Neural cell (in vitro differentiated cells): ENCODE measurements at regions not wholly inside any gene's neighbourhood (a gene's known extent, or its start where the extent isn't known, plus 50 kb on each side); places are given as distances from the start of the nearest gene placed in this dataset.

Experiments used
- H2AFZ ChIP-seq: fragments of 200-600, 300-800 bp; sonication (generic), shearing (Covaris generic); 2 replicates; pipeline ENCODE4 v1.6.0; 2014; ENCODE audit warnings: low read depth, mild to moderate bottlenecking, antibody characterized with exemption, low read length, moderate library complexity
- H3F3A ChIP-seq: fragments of 200-600 bp; shearing (Covaris generic); 2 replicates; pipeline ENCODE4 v1.6.1; 2016; ENCODE audit warnings: mild to moderate bottlenecking, moderate library complexity, mixed read lengths, antibody characterized with exemption, low read length; ENCODE audit not compliant: insufficient read depth, poor library complexity, severe bottlenecking
- H3K27ac ChIP-seq: fragments of 200-600, 300-800 bp; sonication (generic), shearing (Covaris generic); 2 replicates; pipeline ENCODE4 v1.5.1; 2014; ENCODE audit warnings: mild to moderate bottlenecking, low read length, moderate library complexity
- H3K27me3 ChIP-seq: fragments of 300-800, 200-600 bp; sonication (generic), shearing (Covaris generic); 2 replicates; pipeline ENCODE4 v1.6.0; 2014; ENCODE audit warnings: mild to moderate bottlenecking, low read depth, low read length, moderate library complexity; ENCODE audit not compliant: insufficient read depth
- H3K36me3 ChIP-seq: fragments of 300-800, 200-600 bp; sonication (generic), shearing (Covaris generic); 2 replicates; pipeline ENCODE4 v1.5.1; 2014; ENCODE audit warnings: mild to moderate bottlenecking, antibody characterized with exemption, low read length, moderate library complexity; ENCODE audit not compliant: insufficient read depth
- H3K4me2 ChIP-seq: fragments of 300-800, 200-600 bp; sonication (generic), shearing (Covaris generic); 2 replicates; pipeline ENCODE4 v1.6.0; 2014; ENCODE audit warnings: mild to moderate bottlenecking, low read length
- H3K4me3 ChIP-seq: fragments of 300-800, 200-600 bp; sonication (generic), shearing (Covaris generic); 2 replicates; pipeline ENCODE4 v1.5.1; 2014; ENCODE audit warnings: mild to moderate bottlenecking, low read length, moderate library complexity
- H3K79me2 ChIP-seq: fragments of 200-600 bp; shearing (Covaris generic); replicated peaks from 2 replicates; pipeline ENCODE4 v1.6.0; 2014; ENCODE audit warnings: mild to moderate bottlenecking, low read length, moderate library complexity; ENCODE audit not compliant: insufficient read depth
- H3K9ac ChIP-seq: fragments of 300-800, 200-600 bp; sonication (generic), shearing (Covaris generic); 2 replicates; pipeline ENCODE4 v1.6.1; 2016; ENCODE audit warnings: mild to moderate bottlenecking, low read length, mixed read lengths
- H3K9me2 ChIP-seq: fragments of 200-600 bp; shearing (Covaris generic); 2 replicates; pipeline ENCODE4 v1.6.1; 2016; ENCODE audit warnings: mild to moderate bottlenecking, low read length, mixed read lengths; ENCODE audit not compliant: insufficient read depth
- H3K9me3 ChIP-seq: fragments of 200-600, 300-800 bp; sonication (generic), shearing (Covaris generic); 2 replicates; pipeline ENCODE4 v1.6.1; 2016; ENCODE audit warnings: mild to moderate bottlenecking, mixed run types, low read length, moderate library complexity, mixed read lengths
- H4K20me1 ChIP-seq: fragments of 200-600 bp; shearing (Covaris generic); 2 replicates; pipeline ENCODE4 v1.6.1; 2016; ENCODE audit warnings: mild to moderate bottlenecking, mixed run types; ENCODE audit not compliant: insufficient read depth
- EP300 ChIP-seq: fragments of 450-650 bp; conservative IDR thresholded peaks from 2 replicates; pipeline ENCODE4 v1.6.1; 2014; ENCODE audit warnings: antibody characterized with exemption, mild to moderate bottlenecking, moderate library complexity; ENCODE audit not compliant: poor library complexity, severe bottlenecking
- EZH2 ChIP-seq: fragments of 200-600, 300-800 bp; shearing (Covaris generic), sonication (generic); IDR thresholded peaks from 2 replicates; pipeline ENCODE4 v1.6.1; 2014; ENCODE audit warnings: antibody characterized with exemption, low read length, borderline replicate concordance, mild to moderate bottlenecking; ENCODE audit not compliant: insufficient read depth, poor library complexity, severe bottlenecking
- MXI1 ChIP-seq: fragments of 450-650 bp; conservative IDR thresholded peaks from 2 replicates; pipeline ENCODE4 v1.6.1; 2014; ENCODE audit warnings: antibody characterized with exemption, mild to moderate bottlenecking; ENCODE audit not compliant: poor library complexity, severe bottlenecking
- POLR2AphosphoS5 ChIP-seq: IDR thresholded peaks from 2 replicates; pipeline ENCODE4 v1.6.1; 2012
- RAD21 ChIP-seq: fragments of 450-650 bp; conservative IDR thresholded peaks from 2 replicates; pipeline ENCODE4 v1.6.1; 2014; ENCODE audit warnings: antibody characterized with exemption, mild to moderate bottlenecking, moderate library complexity
- SMC3 ChIP-seq: fragments of 450-650 bp; conservative IDR thresholded peaks from 2 replicates; pipeline ENCODE4 v1.6.1; 2014; ENCODE audit warnings: antibody characterized with exemption, mild to moderate bottlenecking, moderate library complexity; ENCODE audit not compliant: poor library complexity
- TAF1 ChIP-seq: IDR thresholded peaks from 2 replicates; pipeline ENCODE4 v1.6.1; 2012; ENCODE audit warnings: low read depth
- TF ChIP-seq, protein P1 (sequence below): IDR thresholded peaks from 2 replicates; pipeline ENCODE4 v1.6.1; 2012; ENCODE audit warnings: borderline replicate concordance
- TF ChIP-seq, protein P2 (sequence below): fragments of 450-650 bp; IDR thresholded peaks from 2 replicates; pipeline ENCODE4 v1.5.1; 2014; ENCODE audit warnings: antibody characterized with exemption, mild to moderate bottlenecking, moderate library complexity; ENCODE audit not compliant: poor library complexity, severe bottlenecking

DNA sequence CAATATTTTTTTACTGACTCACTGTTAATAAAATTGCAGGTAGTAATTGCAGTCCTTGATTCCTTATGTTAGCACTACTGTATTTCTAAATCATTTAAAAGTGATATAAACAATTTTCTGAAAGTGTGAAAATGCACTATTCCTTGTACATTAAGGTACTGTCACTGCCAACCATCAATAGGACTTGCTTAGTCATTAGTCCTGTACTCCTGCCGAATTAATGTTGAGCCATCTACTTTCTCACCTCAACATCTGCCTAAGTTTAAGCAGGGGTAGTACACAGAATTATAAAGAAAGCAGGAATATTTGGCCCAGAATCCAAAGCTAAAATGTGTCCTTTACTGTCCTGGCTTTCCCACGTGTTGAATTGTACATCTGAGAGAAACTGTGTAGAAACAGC, 87.0 kb upstream of the TRPC3 start:
- Histone ChIP-seq H3K27ac (no peak overlapping the region), H3F3A (no peaks in the 10 kb centered on the region), H3K4me2 (no peak overlapping the region), H3K36me3 (no peaks in the 10 kb centered on the region), H4K20me1 (no peaks in the 10 kb centered on the region), H3K9me3 (no peaks in the 10 kb centered on the region), H3K79me2 (no peaks in the 10 kb centered on the region), H3K9ac (no peak overlapping the region), H2AFZ (no peak overlapping the region), H3K27me3 (no peaks in the 10 kb centered on the region), H3K4me3 (no peak overlapping the region), H3K9me2 (no peaks in the 10 kb centered on the region)
- TF ChIP-seq, protein P1, sequence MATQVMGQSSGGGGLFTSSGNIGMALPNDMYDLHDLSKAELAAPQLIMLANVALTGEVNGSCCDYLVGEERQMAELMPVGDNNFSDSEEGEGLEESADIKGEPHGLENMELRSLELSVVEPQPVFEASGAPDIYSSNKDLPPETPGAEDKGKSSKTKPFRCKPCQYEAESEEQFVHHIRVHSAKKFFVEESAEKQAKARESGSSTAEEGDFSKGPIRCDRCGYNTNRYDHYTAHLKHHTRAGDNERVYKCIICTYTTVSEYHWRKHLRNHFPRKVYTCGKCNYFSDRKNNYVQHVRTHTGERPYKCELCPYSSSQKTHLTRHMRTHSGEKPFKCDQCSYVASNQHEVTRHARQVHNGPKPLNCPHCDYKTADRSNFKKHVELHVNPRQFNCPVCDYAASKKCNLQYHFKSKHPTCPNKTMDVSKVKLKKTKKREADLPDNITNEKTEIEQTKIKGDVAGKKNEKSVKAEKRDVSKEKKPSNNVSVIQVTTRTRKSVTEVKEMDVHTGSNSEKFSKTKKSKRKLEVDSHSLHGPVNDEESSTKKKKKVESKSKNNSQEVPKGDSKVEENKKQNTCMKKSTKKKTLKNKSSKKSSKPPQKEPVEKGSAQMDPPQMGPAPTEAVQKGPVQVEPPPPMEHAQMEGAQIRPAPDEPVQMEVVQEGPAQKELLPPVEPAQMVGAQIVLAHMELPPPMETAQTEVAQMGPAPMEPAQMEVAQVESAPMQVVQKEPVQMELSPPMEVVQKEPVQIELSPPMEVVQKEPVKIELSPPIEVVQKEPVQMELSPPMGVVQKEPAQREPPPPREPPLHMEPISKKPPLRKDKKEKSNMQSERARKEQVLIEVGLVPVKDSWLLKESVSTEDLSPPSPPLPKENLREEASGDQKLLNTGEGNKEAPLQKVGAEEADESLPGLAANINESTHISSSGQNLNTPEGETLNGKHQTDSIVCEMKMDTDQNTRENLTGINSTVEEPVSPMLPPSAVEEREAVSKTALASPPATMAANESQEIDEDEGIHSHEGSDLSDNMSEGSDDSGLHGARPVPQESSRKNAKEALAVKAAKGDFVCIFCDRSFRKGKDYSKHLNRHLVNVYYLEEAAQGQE = no peak
- no peak for TF ChIP-seq EZH2
- TF ChIP-seq, protein P2, sequence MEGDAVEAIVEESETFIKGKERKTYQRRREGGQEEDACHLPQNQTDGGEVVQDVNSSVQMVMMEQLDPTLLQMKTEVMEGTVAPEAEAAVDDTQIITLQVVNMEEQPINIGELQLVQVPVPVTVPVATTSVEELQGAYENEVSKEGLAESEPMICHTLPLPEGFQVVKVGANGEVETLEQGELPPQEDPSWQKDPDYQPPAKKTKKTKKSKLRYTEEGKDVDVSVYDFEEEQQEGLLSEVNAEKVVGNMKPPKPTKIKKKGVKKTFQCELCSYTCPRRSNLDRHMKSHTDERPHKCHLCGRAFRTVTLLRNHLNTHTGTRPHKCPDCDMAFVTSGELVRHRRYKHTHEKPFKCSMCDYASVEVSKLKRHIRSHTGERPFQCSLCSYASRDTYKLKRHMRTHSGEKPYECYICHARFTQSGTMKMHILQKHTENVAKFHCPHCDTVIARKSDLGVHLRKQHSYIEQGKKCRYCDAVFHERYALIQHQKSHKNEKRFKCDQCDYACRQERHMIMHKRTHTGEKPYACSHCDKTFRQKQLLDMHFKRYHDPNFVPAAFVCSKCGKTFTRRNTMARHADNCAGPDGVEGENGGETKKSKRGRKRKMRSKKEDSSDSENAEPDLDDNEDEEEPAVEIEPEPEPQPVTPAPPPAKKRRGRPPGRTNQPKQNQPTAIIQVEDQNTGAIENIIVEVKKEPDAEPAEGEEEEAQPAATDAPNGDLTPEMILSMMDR = no peak
- no peak for TF ChIP-seq SMC3
- no peak for TF ChIP-seq RAD21
- TF ChIP-seq POLR2AphosphoS5 = no peak
- TF ChIP-seq TAF1 = no peak
- TF ChIP-seq EP300 = no peak
- no peak for TF ChIP-seq MXI1

DNA sequence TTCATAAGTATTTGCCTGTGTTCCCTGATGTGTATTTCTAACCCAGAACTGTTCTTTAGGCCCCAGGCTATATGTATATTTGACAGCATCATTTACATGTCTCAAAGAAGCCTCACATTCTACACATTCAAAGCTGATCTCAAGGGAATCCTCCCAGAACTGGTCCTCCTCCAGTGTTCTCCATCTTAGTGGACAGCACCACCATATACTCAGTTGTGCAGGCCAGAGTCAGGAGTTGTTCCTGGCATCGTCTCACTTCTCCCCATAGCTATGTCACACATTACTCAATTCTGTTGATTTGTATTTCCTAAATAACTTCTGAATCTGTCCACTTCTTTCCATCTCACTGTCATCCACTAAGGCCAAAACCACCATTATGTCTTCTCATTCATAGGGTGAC, 82.8 kb upstream of the TRPC3 start:
- Histone ChIP-seq H3K9me2 (no peaks in the 10 kb centered on the region), H3K36me3 (no peaks in the 10 kb centered on the region), H2AFZ (no peak overlapping the region), H3K27ac (no peak overlapping the region), H3F3A (no peaks in the 10 kb centered on the region), H3K27me3 (no peaks in the 10 kb centered on the region), H3K79me2 (no peaks in the 10 kb centered on the region), H3K4me2 (no peak overlapping the region), H3K4me3 (no peak overlapping the region), H3K9ac (no peak overlapping the region), H3K9me3 (no peaks in the 10 kb centered on the region), H4K20me1 (no peaks in the 10 kb centered on the region)
- TF ChIP-seq, protein P2 = no peak
- TF ChIP-seq POLR2AphosphoS5 (no peak), TAF1 (no peak), EP300 (no peak), MXI1 (no peak), SMC3 (no peak), RAD21 (no peak), EZH2 (no peak)
- TF ChIP-seq, protein P1 = no peak
